Neural cell (in vitro differentiated cells): ENCODE measurements at regions not wholly inside any gene's neighbourhood (a gene's known extent, or its start where the extent isn't known, plus 50 kb on each side); places are given as distances from the start of the nearest gene placed in this dataset.
"Not testable (repeated sequence)": the region's sequence is repeated elsewhere in the genome, so short reads cannot be mapped to it uniquely, and the experiment has no call there.

Experiments used
- H2AFZ ChIP-seq: fragments of 200-600, 300-800 bp; sonication (generic), shearing (Covaris generic); 2 replicates; pipeline ENCODE4 v1.6.0; 2014; ENCODE audit warnings: low read depth, mild to moderate bottlenecking, antibody characterized with exemption, low read length, moderate library complexity
- H3F3A ChIP-seq: fragments of 200-600 bp; shearing (Covaris generic); 2 replicates; pipeline ENCODE4 v1.6.1; 2016; ENCODE audit warnings: mild to moderate bottlenecking, moderate library complexity, mixed read lengths, antibody characterized with exemption, low read length; ENCODE audit not compliant: insufficient read depth, poor library complexity, severe bottlenecking
- H3K27ac ChIP-seq: fragments of 200-600, 300-800 bp; sonication (generic), shearing (Covaris generic); 2 replicates; pipeline ENCODE4 v1.5.1; 2014; ENCODE audit warnings: mild to moderate bottlenecking, low read length, moderate library complexity
- H3K27me3 ChIP-seq: fragments of 300-800, 200-600 bp; sonication (generic), shearing (Covaris generic); 2 replicates; pipeline ENCODE4 v1.6.0; 2014; ENCODE audit warnings: mild to moderate bottlenecking, low read depth, low read length, moderate library complexity; ENCODE audit not compliant: insufficient read depth
- H3K36me3 ChIP-seq: fragments of 300-800, 200-600 bp; sonication (generic), shearing (Covaris generic); 2 replicates; pipeline ENCODE4 v1.5.1; 2014; ENCODE audit warnings: mild to moderate bottlenecking, antibody characterized with exemption, low read length, moderate library complexity; ENCODE audit not compliant: insufficient read depth
- H3K4me2 ChIP-seq: fragments of 300-800, 200-600 bp; sonication (generic), shearing (Covaris generic); 2 replicates; pipeline ENCODE4 v1.6.0; 2014; ENCODE audit warnings: mild to moderate bottlenecking, low read length
- H3K4me3 ChIP-seq: fragments of 300-800, 200-600 bp; sonication (generic), shearing (Covaris generic); 2 replicates; pipeline ENCODE4 v1.5.1; 2014; ENCODE audit warnings: mild to moderate bottlenecking, low read length, moderate library complexity
- H3K79me2 ChIP-seq: fragments of 200-600 bp; shearing (Covaris generic); replicated peaks from 2 replicates; pipeline ENCODE4 v1.6.0; 2014; ENCODE audit warnings: mild to moderate bottlenecking, low read length, moderate library complexity; ENCODE audit not compliant: insufficient read depth
- H3K9ac ChIP-seq: fragments of 300-800, 200-600 bp; sonication (generic), shearing (Covaris generic); 2 replicates; pipeline ENCODE4 v1.6.1; 2016; ENCODE audit warnings: mild to moderate bottlenecking, low read length, mixed read lengths
- H3K9me2 ChIP-seq: fragments of 200-600 bp; shearing (Covaris generic); 2 replicates; pipeline ENCODE4 v1.6.1; 2016; ENCODE audit warnings: mild to moderate bottlenecking, low read length, mixed read lengths; ENCODE audit not compliant: insufficient read depth
- H3K9me3 ChIP-seq: fragments of 200-600, 300-800 bp; sonication (generic), shearing (Covaris generic); 2 replicates; pipeline ENCODE4 v1.6.1; 2016; ENCODE audit warnings: mild to moderate bottlenecking, mixed run types, low read length, moderate library complexity, mixed read lengths
- H4K20me1 ChIP-seq: fragments of 200-600 bp; shearing (Covaris generic); 2 replicates; pipeline ENCODE4 v1.6.1; 2016; ENCODE audit warnings: mild to moderate bottlenecking, mixed run types; ENCODE audit not compliant: insufficient read depth
- EP300 ChIP-seq: fragments of 450-650 bp; conservative IDR thresholded peaks from 2 replicates; pipeline ENCODE4 v1.6.1; 2014; ENCODE audit warnings: antibody characterized with exemption, mild to moderate bottlenecking, moderate library complexity; ENCODE audit not compliant: poor library complexity, severe bottlenecking
- EZH2 ChIP-seq: fragments of 200-600, 300-800 bp; shearing (Covaris generic), sonication (generic); IDR thresholded peaks from 2 replicates; pipeline ENCODE4 v1.6.1; 2014; ENCODE audit warnings: antibody characterized with exemption, low read length, borderline replicate concordance, mild to moderate bottlenecking; ENCODE audit not compliant: insufficient read depth, poor library complexity, severe bottlenecking
- MXI1 ChIP-seq: fragments of 450-650 bp; conservative IDR thresholded peaks from 2 replicates; pipeline ENCODE4 v1.6.1; 2014; ENCODE audit warnings: antibody characterized with exemption, mild to moderate bottlenecking; ENCODE audit not compliant: poor library complexity, severe bottlenecking
- POLR2AphosphoS5 ChIP-seq: IDR thresholded peaks from 2 replicates; pipeline ENCODE4 v1.6.1; 2012
- RAD21 ChIP-seq: fragments of 450-650 bp; conservative IDR thresholded peaks from 2 replicates; pipeline ENCODE4 v1.6.1; 2014; ENCODE audit warnings: antibody characterized with exemption, mild to moderate bottlenecking, moderate library complexity
- REST ChIP-seq: IDR thresholded peaks from 2 replicates; pipeline ENCODE4 v1.6.1; 2012; ENCODE audit warnings: borderline replicate concordance
- SMC3 ChIP-seq: fragments of 450-650 bp; conservative IDR thresholded peaks from 2 replicates; pipeline ENCODE4 v1.6.1; 2014; ENCODE audit warnings: antibody characterized with exemption, mild to moderate bottlenecking, moderate library complexity; ENCODE audit not compliant: poor library complexity
- TAF1 ChIP-seq: IDR thresholded peaks from 2 replicates; pipeline ENCODE4 v1.6.1; 2012; ENCODE audit warnings: low read depth

- no peak for TF ChIP-seq TAF1
- TF ChIP-seq EZH2 = no peak
- TF ChIP-seq POLR2AphosphoS5 = no peak
- H3K9me3 ChIP-seq = no peaks in the 10 kb centered on the region
Observed at GRCh38 chr22:26970809-26971394, 313.5 kb downstream of the MIAT start.

GRCh38 chr22:26972286-26972685, 314.9 kb downstream of the MIAT start:
- no peak overlapping the region for H2AFZ ChIP-seq
- no peak overlapping the region for H3K9ac ChIP-seq
- no peaks in the 10 kb centered on the region for H3K9me2 ChIP-seq
- no peaks in the 10 kb centered on the region for H3K36me3 ChIP-seq
- H3K9me3 ChIP-seq = no peaks in the 10 kb centered on the region
- no peaks in the 10 kb centered on the region for H3K79me2 ChIP-seq
- H4K20me1 ChIP-seq = no peaks in the 10 kb centered on the region
- no peak overlapping the region for H3K4me3 ChIP-seq
- no peaks in the 10 kb centered on the region for H3F3A ChIP-seq
- H3K27ac ChIP-seq = no peak overlapping the region
- no peaks in the 10 kb centered on the region for H3K27me3 ChIP-seq
- TF ChIP-seq MXI1 (no peak), REST (no peak), EP300 (no peak), SMC3 (no peak), POLR2AphosphoS5 (no peak), EZH2 (no peak), RAD21 (no peak)
- no peak overlapping the region for H3K4me2 ChIP-seq

More at GRCh38 chr22:26970809-26971394, 313.5 kb downstream of the MIAT start:
- H3K27ac ChIP-seq = no peak overlapping the region
- H3K9ac ChIP-seq = no peak overlapping the region
- no peaks in the 10 kb centered on the region for H3K9me2 ChIP-seq
- no peaks in the 10 kb centered on the region for H3K79me2 ChIP-seq
- H2AFZ ChIP-seq = no peak overlapping the region
- no peak overlapping the region for H3K4me3 ChIP-seq
- no peaks in the 10 kb centered on the region for H3F3A ChIP-seq
- no peaks in the 10 kb centered on the region for H3K27me3 ChIP-seq
- H3K36me3 ChIP-seq = no peaks in the 10 kb centered on the region
- no peak overlapping the region for H3K4me2 ChIP-seq
- no peaks in the 10 kb centered on the region for H4K20me1 ChIP-seq

DNA sequence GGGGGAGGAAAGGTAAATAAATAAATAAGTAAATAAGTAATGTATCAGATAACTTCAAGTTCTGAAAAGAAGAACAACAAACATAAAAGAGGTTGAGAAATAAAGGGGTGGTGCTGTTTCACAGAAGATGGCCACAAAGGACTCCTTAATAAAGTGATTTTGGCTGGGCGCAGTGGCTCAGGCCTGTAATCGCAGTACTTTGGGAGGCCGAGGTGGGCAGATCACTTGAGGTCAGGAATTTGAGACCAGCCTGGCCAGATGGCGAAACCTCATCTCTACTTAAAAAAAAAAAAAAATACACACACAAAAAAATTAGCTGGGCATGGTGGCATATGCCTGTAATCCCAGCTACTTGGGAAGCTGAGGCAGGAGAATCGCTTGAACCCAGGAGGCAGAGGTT, 315.5 kb downstream of the MIAT start:
- H3K27ac ChIP-seq, H3K9ac ChIP-seq, H3F3A ChIP-seq, H3K79me2 ChIP-seq, H3K27me3 ChIP-seq, H3K9me3 ChIP-seq, H3K4me2 ChIP-seq, H3K36me3 ChIP-seq, H3K4me3 ChIP-seq, H4K20me1 ChIP-seq, H3K9me2 ChIP-seq, H2AFZ ChIP-seq: not testable (repeated sequence)
